ENCODE measurements at regions not wholly inside any gene's neighbourhood (a gene's known extent, or its start where the extent isn't known, plus 50 kb on each side); places are given as distances from the start of the nearest gene placed in this dataset.

DNA sequence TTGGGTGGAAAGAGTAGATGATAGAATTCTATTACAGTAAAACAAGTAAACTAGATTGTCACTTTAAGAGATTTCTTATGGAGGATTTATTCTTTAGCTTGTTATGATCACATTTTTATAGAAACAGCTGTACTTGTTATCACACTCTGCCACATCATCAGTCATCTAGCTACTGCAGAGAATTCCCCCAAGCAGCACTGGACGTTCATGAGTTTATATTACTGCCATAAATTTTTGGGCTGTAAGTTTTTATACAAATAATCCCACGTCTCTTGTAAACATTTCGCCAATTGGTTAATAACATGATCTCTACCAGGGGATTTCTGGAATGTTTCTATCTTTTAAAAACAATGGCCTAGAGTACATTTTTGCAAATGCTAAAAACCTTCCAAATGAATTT, 238.8 kb downstream of the POLR1F start:
- intact Hi-C loops (cut with DNase I; ENCODE audit: low total_unique reads), result no loop called here
- Histone ChIP-seq H3K4me3 (no peak overlapping the region), H3K9me3 (no peaks in the 10 kb centered on the region), H3K27ac (no peak overlapping the region), H3K4me1 (no peaks in the 10 kb centered on the region), H3K27me3 (replicated peaks in 1 of 7) (no peaks in the 10 kb centered on the region), H3K36me3 (no peaks in the 10 kb centered on the region)
- 51 to 76% (median 66%) methylated on average over 3 of the region's 3 CpGs for WGBS, 5 donors
- no peak for TF ChIP-seq POLR2AphosphoS5 (IDR thresholded peaks at IDR 0.05)
- no peak for DNase-seq

DNA sequence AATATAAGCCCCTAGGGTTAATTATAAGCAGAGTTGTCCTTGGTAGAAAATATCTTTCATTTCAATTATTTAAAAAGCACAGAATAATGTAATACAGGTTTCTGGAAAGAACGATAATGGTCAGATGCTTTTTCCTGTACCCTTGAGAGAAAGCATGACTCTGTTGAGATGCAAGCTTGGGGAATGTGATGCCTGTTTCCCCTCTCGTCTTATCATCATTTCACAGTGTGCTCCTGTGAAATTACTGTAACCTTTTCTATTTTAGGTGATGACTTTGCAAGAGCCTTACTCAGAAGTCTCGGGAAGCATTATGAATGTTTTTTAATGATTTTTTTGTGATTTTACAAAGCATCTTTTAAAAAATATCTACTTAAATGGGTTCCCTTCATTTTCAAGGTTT, 243.0 kb downstream of the POLR1F start:
- Histone ChIP-seq H3K4me3 (no peak overlapping the region), H3K36me3 (no peaks in the 10 kb centered on the region), H3K27me3 (replicated peaks in 1 of 7) (no peaks in the 10 kb centered on the region), H3K4me1 (no peaks in the 10 kb centered on the region), H3K9me3 (peaks cover 0 to 6% (median 0%) of the 10 kb centered on the region in 8 donors), H3K27ac (no peak overlapping the region)
- intact Hi-C loops (cut with DNase I; ENCODE audit: low total_unique reads), result no loop called here
- no peak for TF ChIP-seq POLR2A (IDR thresholded peaks at IDR 0.05)
- TF ChIP-seq, protein P1, sequence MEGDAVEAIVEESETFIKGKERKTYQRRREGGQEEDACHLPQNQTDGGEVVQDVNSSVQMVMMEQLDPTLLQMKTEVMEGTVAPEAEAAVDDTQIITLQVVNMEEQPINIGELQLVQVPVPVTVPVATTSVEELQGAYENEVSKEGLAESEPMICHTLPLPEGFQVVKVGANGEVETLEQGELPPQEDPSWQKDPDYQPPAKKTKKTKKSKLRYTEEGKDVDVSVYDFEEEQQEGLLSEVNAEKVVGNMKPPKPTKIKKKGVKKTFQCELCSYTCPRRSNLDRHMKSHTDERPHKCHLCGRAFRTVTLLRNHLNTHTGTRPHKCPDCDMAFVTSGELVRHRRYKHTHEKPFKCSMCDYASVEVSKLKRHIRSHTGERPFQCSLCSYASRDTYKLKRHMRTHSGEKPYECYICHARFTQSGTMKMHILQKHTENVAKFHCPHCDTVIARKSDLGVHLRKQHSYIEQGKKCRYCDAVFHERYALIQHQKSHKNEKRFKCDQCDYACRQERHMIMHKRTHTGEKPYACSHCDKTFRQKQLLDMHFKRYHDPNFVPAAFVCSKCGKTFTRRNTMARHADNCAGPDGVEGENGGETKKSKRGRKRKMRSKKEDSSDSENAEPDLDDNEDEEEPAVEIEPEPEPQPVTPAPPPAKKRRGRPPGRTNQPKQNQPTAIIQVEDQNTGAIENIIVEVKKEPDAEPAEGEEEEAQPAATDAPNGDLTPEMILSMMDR (IDR thresholded peaks at IDR 0.05 in 8 of 11, conservative IDR thresholded peaks at IDR 0.05 in 3 of 11), result no peak
- TF ChIP-seq POLR2AphosphoS5 (IDR thresholded peaks at IDR 0.05), result no peak
- no peak for DNase-seq
- WGBS, 5 donors, result 17 to 40% (median 26%) methylated on average over 3 of the region's 3 CpGs

DNA sequence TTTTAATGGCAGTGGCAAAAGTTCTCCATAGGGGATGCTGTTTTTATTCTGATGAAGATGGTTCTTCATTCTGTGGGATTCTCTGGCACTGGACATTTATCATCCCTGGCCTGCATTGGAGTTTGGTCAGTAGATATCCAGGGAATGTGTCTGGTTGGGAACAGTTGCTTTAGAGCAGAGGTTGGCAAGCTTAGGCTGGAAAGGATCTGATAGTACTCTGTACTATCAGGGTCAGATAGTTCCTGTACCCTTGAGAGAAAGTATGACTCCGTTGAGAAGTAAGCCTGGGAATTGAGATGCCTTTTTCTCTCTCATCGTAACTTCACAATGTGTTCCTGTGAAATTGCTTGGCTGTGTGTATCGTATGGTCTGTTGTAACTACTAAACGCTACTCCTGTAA, 244.1 kb downstream of the POLR1F start:
- Histone ChIP-seq H3K4me1 (no peaks in the 10 kb centered on the region), H3K9me3 (peaks cover 0 to 6% (median 0%) of the 10 kb centered on the region in 8 donors), H3K36me3 (no peaks in the 10 kb centered on the region), H3K4me3 (no peak overlapping the region), H3K27me3 (replicated peaks in 1 of 7) (no peaks in the 10 kb centered on the region), H3K27ac (no peak overlapping the region)
- TF ChIP-seq POLR2AphosphoS5 (IDR thresholded peaks at IDR 0.05), result no peak
- TF ChIP-seq, protein P1 (IDR thresholded peaks at IDR 0.05 in 8 of 11, conservative IDR thresholded peaks at IDR 0.05 in 3 of 11), result no peak
- TF ChIP-seq POLR2A (IDR thresholded peaks at IDR 0.05), result no peak
- 80 to 93% (median 85%) methylated on average over 4 of the region's 4 CpGs for whole genome bisulfite sequencing, 5 donors
- no peak for DNase-seq
- intact Hi-C loops (cut with DNase I; ENCODE audit: low total_unique reads), result no loop called here

DNA sequence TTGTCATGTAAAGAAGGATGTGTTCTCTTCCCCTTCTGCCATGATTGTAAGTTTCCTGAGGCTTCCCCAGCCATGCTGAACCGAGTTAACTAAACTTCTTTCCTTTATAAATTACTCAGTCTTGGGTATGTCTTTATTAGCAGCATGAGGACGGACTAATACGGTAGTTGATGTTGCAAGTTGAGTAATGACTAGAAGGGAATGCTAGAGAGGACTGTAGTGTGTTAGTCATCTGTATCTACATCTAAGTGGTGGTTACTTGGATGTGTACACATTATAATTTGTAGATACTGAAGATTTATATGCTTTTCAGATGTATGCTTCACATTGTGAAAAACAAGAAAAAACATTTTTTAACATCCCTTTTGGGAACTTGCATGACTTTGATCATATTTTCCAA, 244.6 kb downstream of the POLR1F start:
- H3K4me3 ChIP-seq, result no peak overlapping the region
- intact Hi-C loops (cut with DNase I; ENCODE audit: low total_unique reads), result no loop called here
- DNase-seq, result no peak
- WGBS, 5 donors, result 73 to 88% (median 82%) methylated on average over 3 of the region's 3 CpGs
- TF ChIP-seq POLR2AphosphoS5 (IDR thresholded peaks at IDR 0.05) (no peak), POLR2A (IDR thresholded peaks at IDR 0.05) (no peak)
- TF ChIP-seq, protein P1 (IDR thresholded peaks at IDR 0.05 in 8 of 11, conservative IDR thresholded peaks at IDR 0.05 in 3 of 11), result no peak
- H3K27me3 ChIP-seq (replicated peaks in 1 of 7), result no peaks in the 10 kb centered on the region
- no peak overlapping the region for H3K27ac ChIP-seq
- H3K4me1 ChIP-seq, result no peaks in the 10 kb centered on the region
- peaks cover 0 to 6% (median 0%) of the 10 kb centered on the region in 8 donors for H3K9me3 ChIP-seq
- H3K36me3 ChIP-seq, result no peaks in the 10 kb centered on the region

DNA sequence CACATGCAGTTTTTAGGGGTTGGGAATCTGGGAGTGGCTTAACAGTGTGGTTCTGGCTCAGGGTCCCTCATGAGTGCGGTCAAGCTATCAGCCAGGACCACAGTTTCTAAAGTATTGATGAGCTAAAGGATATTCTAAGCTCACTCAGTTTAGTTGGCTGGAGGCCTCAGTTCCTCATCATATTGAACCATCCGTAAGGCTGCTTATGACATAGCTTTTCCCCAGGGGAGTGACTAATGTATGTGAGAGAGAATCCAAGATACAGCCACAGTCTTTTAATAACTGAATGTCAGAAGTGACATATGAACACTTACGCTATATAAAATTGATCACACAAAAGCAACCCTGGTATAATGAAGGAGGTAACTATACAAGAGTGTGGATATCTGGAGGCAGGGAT, 245.3 kb downstream of the POLR1F start:
- Histone ChIP-seq H3K27me3 (replicated peaks in 1 of 7) (no peaks in the 10 kb centered on the region), H3K4me1 (no peaks in the 10 kb centered on the region), H3K4me3 (no peak overlapping the region), H3K36me3 (no peaks in the 10 kb centered on the region), H3K9me3 (peaks cover 0 to 7% (median 0%) of the 10 kb centered on the region in 8 donors), H3K27ac (no peak overlapping the region)
- no peak for DNase-seq
- 93 to 98% (median 96%) methylated on average over 3 of the region's 3 CpGs for WGBS, 5 donors
- TF ChIP-seq POLR2AphosphoS5 (IDR thresholded peaks at IDR 0.05), result no peak
- TF ChIP-seq, protein P1 (IDR thresholded peaks at IDR 0.05 in 8 of 11, conservative IDR thresholded peaks at IDR 0.05 in 3 of 11), result no peak
- TF ChIP-seq POLR2A (IDR thresholded peaks at IDR 0.05), result no peak
- intact Hi-C loops (cut with DNase I; ENCODE audit: low total_unique reads), result no loop called here
